ENCODE measurements at regions not wholly inside any gene's neighbourhood (a gene's known extent, or its start where the extent isn't known, plus 50 kb on each side); places are given as distances from the start of the nearest gene placed in this dataset.

- in situ Hi-C loops (cut with HindIII; ENCODE audit: low sequenced_read_pairs): no loop called here
- H3K4me3 ChIP-seq (ENCODE audit: low read depth, low read length): no peak overlapping the region
- no peak for DNase-seq (ENCODE audit: low read depth)
- TF ChIP-seq CTCF (IDR thresholded peaks at IDR 0.05; ENCODE audit: low read depth, low read length, missing control alignments): no peak
Observed at GRCh38 chr13:111031531-111031961, 83.6 kb upstream of the ARHGEF7 start.

- no peak overlapping the region for H3K4me3 ChIP-seq (ENCODE audit: low read depth, low read length)
- no peak for DNase-seq (ENCODE audit: low read depth)
- no peak for TF ChIP-seq CTCF (IDR thresholded peaks at IDR 0.05; ENCODE audit: low read depth, low read length, missing control alignments)
- in situ Hi-C loops (cut with HindIII; ENCODE audit: low sequenced_read_pairs): no loop called here
Observed at GRCh38 chr13:111029957-111030609, 85.0 kb upstream of the ARHGEF7 start.

- no peak overlapping the region for H3K4me3 ChIP-seq (ENCODE audit: low read depth, low read length)
- no peak for TF ChIP-seq CTCF (IDR thresholded peaks at IDR 0.05; ENCODE audit: low read depth, low read length, missing control alignments)
- no peak for DNase-seq (ENCODE audit: low read depth)
- in situ Hi-C loops (cut with HindIII; ENCODE audit: low sequenced_read_pairs): no loop called here
Observed at GRCh38 chr13:111027458-111028439, 87.4 kb upstream of the ARHGEF7 start.

GRCh38 chr13:111025310-111025709 lies 89.8 kb upstream of the ARHGEF7 start:
- TF ChIP-seq CTCF (IDR thresholded peaks at IDR 0.05; ENCODE audit: low read depth, low read length, missing control alignments): no peak
- no peak for DNase-seq (ENCODE audit: low read depth)
- no peak overlapping the region for H3K4me3 ChIP-seq (ENCODE audit: low read depth, low read length)
- in situ Hi-C loops (cut with HindIII; ENCODE audit: low sequenced_read_pairs): no loop called here

GRCh38 chr13:111022886-111023285 lies 92.2 kb upstream of the ARHGEF7 start:
- TF ChIP-seq CTCF (IDR thresholded peaks at IDR 0.05; ENCODE audit: low read depth, low read length, missing control alignments): no peak
- DNase-seq (ENCODE audit: low read depth): no peak
- in situ Hi-C loops (cut with HindIII; ENCODE audit: low sequenced_read_pairs): no loop called here
- H3K4me3 ChIP-seq (ENCODE audit: low read depth, low read length): no peak overlapping the region

- in situ Hi-C loops (cut with HindIII; ENCODE audit: low sequenced_read_pairs): no loop called here
- DNase-seq (ENCODE audit: low read depth): no peak
- no peak overlapping the region for H3K4me3 ChIP-seq (ENCODE audit: low read depth, low read length)
- TF ChIP-seq CTCF (IDR thresholded peaks at IDR 0.05; ENCODE audit: low read depth, low read length, missing control alignments): no peak
Observed at GRCh38 chr13:111022241-111022640, 92.9 kb upstream of the ARHGEF7 start.

Measured in astrocyte of the cerebellum (primary cell).